ENCODE measurements at regions not wholly inside any gene's neighbourhood (a gene's known extent, or its start where the extent isn't known, plus 50 kb on each side); places are given as distances from the start of the nearest gene placed in this dataset.

DNA sequence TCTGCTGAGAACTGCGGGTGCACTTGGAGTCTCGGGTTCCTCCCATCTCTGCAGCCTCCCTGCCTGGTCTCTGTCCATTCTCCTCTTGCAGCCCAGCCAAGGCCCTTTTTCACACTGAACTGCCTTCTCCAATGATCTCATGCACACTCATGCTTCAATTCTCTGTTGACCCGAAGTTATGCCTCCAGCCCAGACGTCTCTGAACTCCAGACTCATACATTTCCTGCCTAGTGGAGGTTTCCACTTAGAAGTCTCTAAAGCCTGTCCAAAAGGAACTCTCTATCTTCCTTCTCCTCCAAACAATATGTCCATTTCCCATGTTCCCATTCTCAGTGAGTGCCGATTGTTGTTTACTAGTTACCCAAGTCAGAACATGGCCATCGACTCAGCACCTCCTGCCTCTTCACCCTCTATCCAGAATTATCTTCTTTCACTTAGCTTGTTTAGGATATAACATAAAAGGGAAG lies 155.2 kb downstream of the IRS1 start:
- TF ChIP-seq, protein P1, sequence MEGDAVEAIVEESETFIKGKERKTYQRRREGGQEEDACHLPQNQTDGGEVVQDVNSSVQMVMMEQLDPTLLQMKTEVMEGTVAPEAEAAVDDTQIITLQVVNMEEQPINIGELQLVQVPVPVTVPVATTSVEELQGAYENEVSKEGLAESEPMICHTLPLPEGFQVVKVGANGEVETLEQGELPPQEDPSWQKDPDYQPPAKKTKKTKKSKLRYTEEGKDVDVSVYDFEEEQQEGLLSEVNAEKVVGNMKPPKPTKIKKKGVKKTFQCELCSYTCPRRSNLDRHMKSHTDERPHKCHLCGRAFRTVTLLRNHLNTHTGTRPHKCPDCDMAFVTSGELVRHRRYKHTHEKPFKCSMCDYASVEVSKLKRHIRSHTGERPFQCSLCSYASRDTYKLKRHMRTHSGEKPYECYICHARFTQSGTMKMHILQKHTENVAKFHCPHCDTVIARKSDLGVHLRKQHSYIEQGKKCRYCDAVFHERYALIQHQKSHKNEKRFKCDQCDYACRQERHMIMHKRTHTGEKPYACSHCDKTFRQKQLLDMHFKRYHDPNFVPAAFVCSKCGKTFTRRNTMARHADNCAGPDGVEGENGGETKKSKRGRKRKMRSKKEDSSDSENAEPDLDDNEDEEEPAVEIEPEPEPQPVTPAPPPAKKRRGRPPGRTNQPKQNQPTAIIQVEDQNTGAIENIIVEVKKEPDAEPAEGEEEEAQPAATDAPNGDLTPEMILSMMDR (IDR thresholded peaks at IDR 0.05) = no peak
- no peak for TF ChIP-seq SREBF2 (IDR thresholded peaks at IDR 0.05)
- TF ChIP-seq RAD21 (conservative IDR thresholded peaks at IDR 0.05 in 1 of 2, IDR thresholded peaks at IDR 0.05 in 1 of 2) = no peak
- TF ChIP-seq POLR2A (IDR thresholded peaks at IDR 0.05; ENCODE audit: low read length) = no peak
- TF ChIP-seq, protein P2, sequence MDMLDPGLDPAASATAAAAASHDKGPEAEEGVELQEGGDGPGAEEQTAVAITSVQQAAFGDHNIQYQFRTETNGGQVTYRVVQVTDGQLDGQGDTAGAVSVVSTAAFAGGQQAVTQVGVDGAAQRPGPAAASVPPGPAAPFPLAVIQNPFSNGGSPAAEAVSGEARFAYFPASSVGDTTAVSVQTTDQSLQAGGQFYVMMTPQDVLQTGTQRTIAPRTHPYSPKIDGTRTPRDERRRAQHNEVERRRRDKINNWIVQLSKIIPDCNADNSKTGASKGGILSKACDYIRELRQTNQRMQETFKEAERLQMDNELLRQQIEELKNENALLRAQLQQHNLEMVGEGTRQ (IDR thresholded peaks at IDR 0.05) = no peak
- no peak for TF ChIP-seq CHD4 (IDR thresholded peaks at IDR 0.05; ENCODE audit: borderline replicate concordance)
- TF ChIP-seq MAFK (IDR thresholded peaks at IDR 0.05; ENCODE audit: partially characterized antibody) = no peak
- no peak for TF ChIP-seq NR3C1 (IDR thresholded peaks at IDR 0.05)
- TF ChIP-seq, protein P3, sequence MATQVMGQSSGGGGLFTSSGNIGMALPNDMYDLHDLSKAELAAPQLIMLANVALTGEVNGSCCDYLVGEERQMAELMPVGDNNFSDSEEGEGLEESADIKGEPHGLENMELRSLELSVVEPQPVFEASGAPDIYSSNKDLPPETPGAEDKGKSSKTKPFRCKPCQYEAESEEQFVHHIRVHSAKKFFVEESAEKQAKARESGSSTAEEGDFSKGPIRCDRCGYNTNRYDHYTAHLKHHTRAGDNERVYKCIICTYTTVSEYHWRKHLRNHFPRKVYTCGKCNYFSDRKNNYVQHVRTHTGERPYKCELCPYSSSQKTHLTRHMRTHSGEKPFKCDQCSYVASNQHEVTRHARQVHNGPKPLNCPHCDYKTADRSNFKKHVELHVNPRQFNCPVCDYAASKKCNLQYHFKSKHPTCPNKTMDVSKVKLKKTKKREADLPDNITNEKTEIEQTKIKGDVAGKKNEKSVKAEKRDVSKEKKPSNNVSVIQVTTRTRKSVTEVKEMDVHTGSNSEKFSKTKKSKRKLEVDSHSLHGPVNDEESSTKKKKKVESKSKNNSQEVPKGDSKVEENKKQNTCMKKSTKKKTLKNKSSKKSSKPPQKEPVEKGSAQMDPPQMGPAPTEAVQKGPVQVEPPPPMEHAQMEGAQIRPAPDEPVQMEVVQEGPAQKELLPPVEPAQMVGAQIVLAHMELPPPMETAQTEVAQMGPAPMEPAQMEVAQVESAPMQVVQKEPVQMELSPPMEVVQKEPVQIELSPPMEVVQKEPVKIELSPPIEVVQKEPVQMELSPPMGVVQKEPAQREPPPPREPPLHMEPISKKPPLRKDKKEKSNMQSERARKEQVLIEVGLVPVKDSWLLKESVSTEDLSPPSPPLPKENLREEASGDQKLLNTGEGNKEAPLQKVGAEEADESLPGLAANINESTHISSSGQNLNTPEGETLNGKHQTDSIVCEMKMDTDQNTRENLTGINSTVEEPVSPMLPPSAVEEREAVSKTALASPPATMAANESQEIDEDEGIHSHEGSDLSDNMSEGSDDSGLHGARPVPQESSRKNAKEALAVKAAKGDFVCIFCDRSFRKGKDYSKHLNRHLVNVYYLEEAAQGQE (IDR thresholded peaks at IDR 0.05) = no peak
- no peak for TF ChIP-seq ESRRA (IDR thresholded peaks at IDR 0.05; ENCODE audit: borderline replicate concordance, low read length)
- no peak for TF ChIP-seq ZFP36 (IDR thresholded peaks at IDR 0.05; ENCODE audit: borderline replicate concordance, partially characterized antibody)
- no peak for TF ChIP-seq KDM5A (IDR thresholded peaks at IDR 0.05)
- no peak for TF ChIP-seq HEYL (CRISPR knock-in tag; IDR thresholded peaks at IDR 0.05)

Data from A549 (cell line).